ENCODE measurements at regions not wholly inside any gene's neighbourhood (a gene's known extent, or its start where the extent isn't known, plus 50 kb on each side); places are given as distances from the start of the nearest gene placed in this dataset.

DNA sequence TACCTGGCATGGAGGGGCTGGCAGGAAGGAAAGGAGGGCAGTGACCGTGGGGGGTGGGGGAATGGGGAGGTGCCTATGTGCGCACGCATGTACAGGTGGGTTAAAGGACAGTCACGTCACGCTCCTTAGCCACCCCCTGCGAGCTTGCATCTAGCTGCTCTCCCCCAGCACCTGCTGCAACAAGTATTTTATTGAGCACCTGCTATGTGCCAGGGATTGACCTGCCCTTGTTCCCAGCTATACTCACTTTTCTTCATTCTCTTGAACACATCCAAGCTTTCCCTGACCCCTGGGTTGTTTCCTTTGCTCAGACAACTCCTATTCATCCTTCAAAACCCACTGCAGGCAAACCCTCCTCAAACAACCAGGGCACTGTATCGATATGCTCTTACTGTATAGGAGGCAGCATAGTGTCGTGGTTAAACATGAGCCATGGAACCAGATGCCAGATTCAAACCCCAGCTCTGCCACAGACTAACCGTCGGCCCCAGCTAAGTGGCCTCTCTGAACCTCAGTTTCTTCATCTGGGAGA is 155.2 kb upstream of the CIBAR2 start:
- no peak overlapping the region for H2AFZ ChIP-seq (ENCODE audit: low read length)
- WGBS (ENCODE audit: low lambda C conversion rate), result 82% methylated on average over 10 of the region's 10 CpGs
- DNase-seq (ENCODE audit: low spot score) (no peak), ATAC-seq (no peak), FAIRE-seq (no peak)
- CTCF ChIA-PET (ENCODE audit: low intra/inter-chr PET ratio, low total read pairs), result no interaction called here
- no peak overlapping the region for H3K4me3 ChIP-seq (replicated peaks in 1 of 3; ENCODE audit: insufficient read depth in 1 of 3, low read depth in 2 of 3, low read length in 3 of 3)
- H3K36me3 ChIP-seq (replicated peaks in 1 of 2; ENCODE audit: control insufficient read depth in 1 of 2, insufficient read depth in 2 of 2, low read length in 2 of 2), result no peaks in the 10 kb centered on the region
- BruUV-seq (replicated peaks), result no TSS peak
- no peak overlapping the region for H3K27ac ChIP-seq (ENCODE audit: extremely low read length, insufficient read depth, low read length)
- TF ChIP-seq CCAR2 (optimal IDR thresholded peaks at IDR 0.05; ENCODE audit: low read depth, low read length) (no peak), POLR2AphosphoS2 (IDR thresholded peaks at IDR 0.05; ENCODE audit: low read depth, low read length) (no peak), SIX1 (CRISPR knock-in tag; IDR thresholded peaks at IDR 0.05; ENCODE audit: borderline replicate concordance) (no peak), ZNF775 (CRISPR knock-in tag; IDR thresholded peaks at IDR 0.05; ENCODE audit: borderline replicate concordance) (no peak), SMYD3 (CRISPR knock-in tag; IDR thresholded peaks at IDR 0.05) (no peak), ASH2L (IDR thresholded peaks at IDR 0.05; ENCODE audit: insufficient read length, low read depth, low read length) (no peak), RBAK (CRISPR knock-in tag; IDR thresholded peaks at IDR 0.05) (no peak), ZNF335 (CRISPR knock-in tag; IDR thresholded peaks at IDR 0.05) (no peak), ZNF678 (CRISPR knock-in tag; IDR thresholded peaks at IDR 0.05) (no peak), ZSCAN25 (CRISPR knock-in tag; IDR thresholded peaks at IDR 0.05) (no peak), ZNF598 (CRISPR knock-in tag; IDR thresholded peaks at IDR 0.05; ENCODE audit: borderline replicate concordance) (no peak), PHF21A (CRISPR knock-in tag; IDR thresholded peaks at IDR 0.05) (no peak)
- TF ChIP-seq, protein P1, sequence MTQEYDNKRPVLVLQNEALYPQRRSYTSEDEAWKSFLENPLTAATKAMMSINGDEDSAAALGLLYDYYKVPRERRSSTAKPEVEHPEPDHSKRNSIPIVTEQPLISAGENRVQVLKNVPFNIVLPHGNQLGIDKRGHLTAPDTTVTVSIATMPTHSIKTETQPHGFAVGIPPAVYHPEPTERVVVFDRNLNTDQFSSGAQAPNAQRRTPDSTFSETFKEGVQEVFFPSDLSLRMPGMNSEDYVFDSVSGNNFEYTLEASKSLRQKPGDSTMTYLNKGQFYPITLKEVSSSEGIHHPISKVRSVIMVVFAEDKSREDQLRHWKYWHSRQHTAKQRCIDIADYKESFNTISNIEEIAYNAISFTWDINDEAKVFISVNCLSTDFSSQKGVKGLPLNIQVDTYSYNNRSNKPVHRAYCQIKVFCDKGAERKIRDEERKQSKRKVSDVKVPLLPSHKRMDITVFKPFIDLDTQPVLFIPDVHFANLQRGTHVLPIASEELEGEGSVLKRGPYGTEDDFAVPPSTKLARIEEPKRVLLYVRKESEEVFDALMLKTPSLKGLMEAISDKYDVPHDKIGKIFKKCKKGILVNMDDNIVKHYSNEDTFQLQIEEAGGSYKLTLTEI (CRISPR knock-in tag; conservative IDR thresholded peaks at IDR 0.05), result no peak
- H4K20me1 ChIP-seq (ENCODE audit: insufficient read depth, low read length), result no peaks in the 10 kb centered on the region; the same call in 1 of the 2 replicates
- in situ Hi-C loops (cut with HindIII; ENCODE audit: extremely low pct_ligation_motif_present, low pct_unique_long_range_greater_than_20kb), result no loop called here
- intact Hi-C loops (cut with micrococcal nuclease; ENCODE audit: unreplicated experiment), result no loop called here
- no peaks in the 10 kb centered on the region for H3K9me3 ChIP-seq (ENCODE audit: low read length)
- no peaks in the 10 kb centered on the region for H3K4me1 ChIP-seq (ENCODE audit: insufficient read depth, low read length)
- no peak overlapping the region for H3K9ac ChIP-seq (ENCODE audit: insufficient read depth, low read depth, low read length)
- POLR2A ChIA-PET, result no interaction called here
- peaks cover 4% of the 10 kb centered on the region in 2 experiments; a peak in 1 of 5 replicates for H3K27me3 ChIP-seq (ENCODE audit: control insufficient read depth in 1 of 2, insufficient read depth in 2 of 2, low read length in 2 of 2)
- H3K79me2 ChIP-seq (ENCODE audit: insufficient read depth, low read length), result no peaks in the 10 kb centered on the region
- H3K4me2 ChIP-seq (ENCODE audit: low read depth, low read length), result no peak overlapping the region
